Activated T-cell treated with anti-CD3 and anti-CD28 coated beads for 1 hour (primary cell): ENCODE measurements at regions not wholly inside any gene's neighbourhood (a gene's known extent, or its start where the extent isn't known, plus 50 kb on each side); places are given as distances from the start of the nearest gene placed in this dataset.
A peak's percentile ranks its signal among the peaks of the same experiment; 100 is the strongest.

Experiments
- DNase-seq: peaks from one replicate; pipeline ENCODE4 v3.0.0-alpha.2; 2020; ENCODE audit warnings: low read depth

GRCh38 chr20:21653628-21654027 is 51.8 kb upstream of the PAX1 start:
- no peak for DNase-seq

GRCh38 chr20:21643417-21643816 is 62.0 kb upstream of the PAX1 start:
- no peak for DNase-seq

- DNase-seq = no peak
Observed at GRCh38 chr20:21640556-21640955, 64.9 kb upstream of the PAX1 start.

- DNase-seq = no peak
Observed at GRCh38 chr20:21633829-21634228, 71.6 kb upstream of the PAX1 start.

GRCh38 chr20:21632735-21633053 is 72.8 kb upstream of the PAX1 start:
- no peak for DNase-seq

GRCh38 chr20:21632031-21632734 is 73.3 kb upstream of the PAX1 start:
- DNase-seq = no peak

GRCh38 chr20:21628800-21629199 is 76.7 kb upstream of the PAX1 start:
- DNase-seq = no peak

GRCh38 chr20:21623781-21624094 is 81.7 kb upstream of the PAX1 start:
- DNase-seq = no peak

- DNase-seq = no peak
Observed at GRCh38 chr20:21623074-21623780, 82.2 kb upstream of the PAX1 start.

GRCh38 chr20:21622097-21622857 is 83.2 kb upstream of the PAX1 start:
- DNase-seq = no peak

GRCh38 chr20:21618759-21619416 is 86.6 kb upstream of the PAX1 start:
- DNase-seq = no peak

GRCh38 chr20:21615617-21616080 is 89.8 kb upstream of the PAX1 start:
- DNase-seq = peak; percentile 20

GRCh38 chr20:21614980-21615379 is 90.5 kb upstream of the PAX1 start:
- DNase-seq = no peak

GRCh38 chr20:21613512-21613911 is 92.0 kb upstream of the PAX1 start:
- DNase-seq = no peak

- DNase-seq = no peak
Observed at GRCh38 chr20:21609981-21610380, 95.5 kb upstream of the PAX1 start.

GRCh38 chr20:21609221-21609620 is 95.4 kb upstream of the NKX2-2 start:
- no peak for DNase-seq

GRCh38 chr20:21608777-21609176 is 94.9 kb upstream of the NKX2-2 start:
- DNase-seq = no peak

GRCh38 chr20:21607971-21608725 is 94.3 kb upstream of the NKX2-2 start:
- no peak for DNase-seq

GRCh38 chr20:21601799-21602198 is 87.9 kb upstream of the NKX2-2 start:
- DNase-seq = no peak

- no peak for DNase-seq
Observed at GRCh38 chr20:21586682-21587081, 72.8 kb upstream of the NKX2-2 start.

- no peak for DNase-seq
Observed at GRCh38 chr20:21583486-21584168, 69.8 kb upstream of the NKX2-2 start.
